ENCODE measurements at regions not wholly inside any gene's neighbourhood (a gene's known extent, or its start where the extent isn't known, plus 50 kb on each side); places are given as distances from the start of the nearest gene placed in this dataset.

GRCh38 chr9:108225149-108225800 is 630.5 kb downstream of the ACTL7B start:
- no peaks in the 10 kb centered on the region for H3K36me3 ChIP-seq (ENCODE audit: insufficient read depth in 1 of 2, low read depth in 1 of 2)
- intact Hi-C loops (cut with DNase I): no loop called here
- no peak for DNase-seq
- H3K9me3 ChIP-seq: no peaks in the 10 kb centered on the region
- TF ChIP-seq, protein P1, sequence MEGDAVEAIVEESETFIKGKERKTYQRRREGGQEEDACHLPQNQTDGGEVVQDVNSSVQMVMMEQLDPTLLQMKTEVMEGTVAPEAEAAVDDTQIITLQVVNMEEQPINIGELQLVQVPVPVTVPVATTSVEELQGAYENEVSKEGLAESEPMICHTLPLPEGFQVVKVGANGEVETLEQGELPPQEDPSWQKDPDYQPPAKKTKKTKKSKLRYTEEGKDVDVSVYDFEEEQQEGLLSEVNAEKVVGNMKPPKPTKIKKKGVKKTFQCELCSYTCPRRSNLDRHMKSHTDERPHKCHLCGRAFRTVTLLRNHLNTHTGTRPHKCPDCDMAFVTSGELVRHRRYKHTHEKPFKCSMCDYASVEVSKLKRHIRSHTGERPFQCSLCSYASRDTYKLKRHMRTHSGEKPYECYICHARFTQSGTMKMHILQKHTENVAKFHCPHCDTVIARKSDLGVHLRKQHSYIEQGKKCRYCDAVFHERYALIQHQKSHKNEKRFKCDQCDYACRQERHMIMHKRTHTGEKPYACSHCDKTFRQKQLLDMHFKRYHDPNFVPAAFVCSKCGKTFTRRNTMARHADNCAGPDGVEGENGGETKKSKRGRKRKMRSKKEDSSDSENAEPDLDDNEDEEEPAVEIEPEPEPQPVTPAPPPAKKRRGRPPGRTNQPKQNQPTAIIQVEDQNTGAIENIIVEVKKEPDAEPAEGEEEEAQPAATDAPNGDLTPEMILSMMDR (IDR thresholded peaks at IDR 0.05): no peak
- H3K27me3 ChIP-seq (ENCODE audit: insufficient read depth in 3 of 3, low read length in 2 of 3): no peaks in the 10 kb centered on the region
- H3K4me3 ChIP-seq: no peak overlapping the region
- 74 to 79% (median 77%) methylated on average over 5 of the region's 5 CpGs for WGBS, 3 donors
- no peak overlapping the region for H3K27ac ChIP-seq
- no peak for ATAC-seq
- no peaks in the 10 kb centered on the region for H3K4me1 ChIP-seq

- Histone ChIP-seq H3K4me3 (no peak overlapping the region), H3K9me3 (no peaks in the 10 kb centered on the region), H3K27me3 (ENCODE audit: insufficient read depth in 3 of 3, low read length in 2 of 3) (no peaks in the 10 kb centered on the region), H3K36me3 (ENCODE audit: insufficient read depth in 1 of 2, low read depth in 1 of 2) (no peaks in the 10 kb centered on the region), H3K27ac (no peak overlapping the region), H3K4me1 (no peaks in the 10 kb centered on the region)
- ATAC-seq (no peak), DNase-seq (no peak)
- WGBS, 3 donors: 75 to 77% (median 77%) methylated on average over 3 of the region's 3 CpGs
- TF ChIP-seq, protein P1 (IDR thresholded peaks at IDR 0.05): no peak
- intact Hi-C loops (cut with DNase I): no loop called here
Observed at GRCh38 chr9:108224716-108225115, 631.1 kb downstream of the ACTL7B start.

- Histone ChIP-seq H3K27me3 (ENCODE audit: insufficient read depth in 3 of 3, low read length in 2 of 3) (no peaks in the 10 kb centered on the region), H3K4me1 (no peaks in the 10 kb centered on the region), H3K9me3 (no peaks in the 10 kb centered on the region), H3K36me3 (ENCODE audit: insufficient read depth in 1 of 2, low read depth in 1 of 2) (no peaks in the 10 kb centered on the region), H3K4me3 (no peak overlapping the region), H3K27ac (no peak overlapping the region)
- no peak for ATAC-seq
- 59 to 86% (median 76%) methylated on average over 4 of the region's 4 CpGs for WGBS, 3 donors
- intact Hi-C loops (cut with DNase I): no loop called here
- DNase-seq: no peak
- TF ChIP-seq, protein P1 (IDR thresholded peaks at IDR 0.05): no peak
Observed at GRCh38 chr9:108219664-108220063, 636.1 kb downstream of the ACTL7B start.

GRCh38 chr9:108217431-108218349 is 638.1 kb downstream of the ACTL7B start:
- intact Hi-C loops (cut with DNase I): no loop called here

More at GRCh38 chr9:108217431-108218349, 638.1 kb downstream of the ACTL7B start:
- WGBS, 3 donors: 71 to 73% (median 72%) methylated on average over 12 of the region's 12 CpGs
- no peaks in the 10 kb centered on the region for H3K9me3 ChIP-seq
- H3K4me1 ChIP-seq: no peaks in the 10 kb centered on the region
- no peaks in the 10 kb centered on the region for H3K36me3 ChIP-seq (ENCODE audit: insufficient read depth in 1 of 2, low read depth in 1 of 2)
- DNase-seq: no peak
- TF ChIP-seq, protein P1 (IDR thresholded peaks at IDR 0.05): no peak
- no peak overlapping the region for H3K4me3 ChIP-seq
- ATAC-seq: no peak
- no peak overlapping the region for H3K27ac ChIP-seq
- H3K27me3 ChIP-seq (ENCODE audit: insufficient read depth in 3 of 3, low read length in 2 of 3): no peaks in the 10 kb centered on the region
